GM18507 (cell line): ENCODE measurements at regions not wholly inside any gene's neighbourhood (a gene's known extent, or its start where the extent isn't known, plus 50 kb on each side); places are given as distances from the start of the nearest gene placed in this dataset.
"Not testable (repeated sequence)": the region's sequence is repeated elsewhere in the genome, so short reads cannot be mapped to it uniquely, and the experiment has no call there.

Source experiments
- DNase-seq: peaks from one replicate; pipeline ENCODE4 v3.0.0; 2011; ENCODE audit warnings: low read depth; ENCODE audit not compliant: insufficient read length; ENCODE audit errors: extremely low spot score
- FAIRE-seq: peaks from 2 replicates; lab custom pipeline; 2011; peaks lifted over from hg19 to GRCh38; lab: Jason Lieb, UNC

- FAIRE-seq, DNase-seq: not testable (repeated sequence)
Measured at GRCh38 chr5:34096033-34096432, 53.0 kb upstream of the C1QTNF3 start.

DNA sequence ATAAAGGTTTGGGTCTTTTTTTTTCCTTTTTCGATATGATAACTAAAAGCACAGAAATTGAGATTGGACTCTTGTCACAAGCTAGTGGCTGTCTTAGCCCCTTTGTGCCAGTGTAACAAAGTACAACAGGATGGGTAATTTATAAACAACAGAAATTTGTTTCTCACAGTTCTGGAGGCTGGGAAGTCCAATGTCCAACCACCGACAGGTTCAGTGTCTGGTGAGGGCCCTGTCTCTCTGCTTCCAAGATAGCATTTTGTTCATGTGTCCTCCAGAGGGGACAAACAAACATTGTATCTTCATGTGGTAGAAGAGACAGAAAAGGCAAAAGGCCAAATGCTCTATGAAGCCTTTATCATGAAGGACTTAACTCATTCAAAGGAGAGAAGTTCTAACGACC lies 56.9 kb upstream of the C1QTNF3 start:
- FAIRE-seq = peak; percentile 9
- not testable (repeated sequence) for DNase-seq

DNA sequence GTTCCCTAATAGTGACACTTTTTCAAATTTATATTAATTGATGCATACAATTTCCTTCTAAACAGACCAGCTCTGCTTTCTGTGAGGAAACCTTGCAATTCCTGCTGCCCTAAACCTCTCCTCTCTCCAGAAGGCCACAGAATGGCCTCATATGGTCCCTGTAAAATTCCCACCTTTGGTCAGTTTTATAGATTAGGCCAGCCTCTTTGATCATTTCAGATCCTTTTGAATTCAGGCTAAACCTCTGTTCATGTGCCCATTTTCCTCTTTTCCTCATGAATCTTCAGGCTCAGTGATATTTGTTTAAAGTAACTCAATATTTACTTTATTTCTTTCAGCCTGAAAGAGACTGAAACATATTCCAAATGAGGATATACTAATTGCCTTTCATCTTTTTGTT lies 58.6 kb upstream of the C1QTNF3 start:
- not testable (repeated sequence) for FAIRE-seq, DNase-seq

DNA sequence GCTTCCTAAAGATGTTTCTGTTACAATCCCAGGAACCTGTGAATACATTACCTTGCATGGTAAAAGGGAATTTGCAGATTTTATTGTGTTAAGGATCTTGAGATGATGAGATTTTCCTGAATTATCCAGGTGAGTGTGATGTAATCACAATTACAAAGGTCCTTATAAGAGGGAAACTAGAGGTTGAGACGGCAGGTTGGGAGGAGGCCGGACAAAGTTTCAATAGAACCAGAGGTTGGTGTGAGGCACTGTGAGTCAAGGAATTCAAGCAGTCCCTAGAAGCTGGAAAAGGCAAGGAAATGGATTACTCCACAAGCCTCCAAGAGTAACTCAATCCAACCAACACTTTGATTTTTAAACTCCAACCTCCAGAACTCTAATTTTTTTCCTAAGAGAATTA lies 65.9 kb upstream of the C1QTNF3 start:
- peak; percentile 24 for FAIRE-seq
- not testable (repeated sequence) for DNase-seq

GRCh38 chr5:34124280-34124679 lies 81.3 kb upstream of the C1QTNF3 start:
- DNase-seq, FAIRE-seq: not testable (repeated sequence)

GRCh38 chr5:34125354-34125753 lies 82.3 kb upstream of the C1QTNF3 start:
- not testable (repeated sequence) for DNase-seq
- FAIRE-seq = peak; percentile 66

- not testable (repeated sequence) for DNase-seq, FAIRE-seq
Measured at GRCh38 chr5:34126741-34127140, 83.7 kb upstream of the C1QTNF3 start.

DNA sequence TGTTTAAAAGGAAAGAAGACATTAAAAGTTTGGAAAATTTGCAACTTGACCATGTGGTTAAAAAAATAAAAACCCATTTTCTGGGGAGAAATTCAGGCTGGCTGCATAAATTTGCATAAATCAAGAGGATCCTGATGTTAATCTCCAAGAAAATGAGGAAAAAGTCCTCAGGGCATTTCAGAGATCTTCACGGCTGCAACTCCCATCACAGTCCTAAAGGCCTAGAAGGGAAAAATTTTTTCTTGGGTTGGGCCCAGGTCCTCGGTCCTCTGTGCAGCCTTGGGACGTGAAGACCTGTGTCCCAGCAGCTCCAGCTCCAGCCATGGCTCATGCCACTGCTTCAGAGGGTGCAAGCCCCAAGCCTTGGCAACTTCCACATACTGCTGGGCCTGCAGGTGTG lies 84.8 kb upstream of the C1QTNF3 start:
- FAIRE-seq = not testable (repeated sequence)

GRCh38 chr5:34128890-34129289 lies 85.9 kb upstream of the C1QTNF3 start:
- not testable (repeated sequence) for DNase-seq, FAIRE-seq

More for the DNA sequence above, 84.8 kb upstream of the C1QTNF3 start:
- DNase-seq = not testable (repeated sequence)

DNA sequence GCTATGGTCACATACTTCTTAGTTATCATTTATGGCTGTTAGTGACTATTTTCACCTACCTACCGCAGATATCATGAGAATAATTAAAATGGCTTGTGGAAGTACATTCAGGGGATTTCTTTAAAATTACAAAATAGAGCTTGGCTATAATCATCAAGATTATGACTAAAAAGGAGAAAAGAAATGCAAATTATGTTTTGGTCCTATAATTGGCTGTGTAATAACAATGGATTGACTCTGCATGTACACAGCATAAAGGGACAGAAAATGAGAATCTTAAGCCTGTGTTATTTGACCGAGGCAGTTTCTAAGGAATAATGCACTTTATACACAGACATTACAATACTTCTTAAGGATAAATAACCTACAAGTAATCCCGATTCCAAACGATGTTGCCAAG lies 112.0 kb upstream of the C1QTNF3 start:
- FAIRE-seq, DNase-seq: not testable (repeated sequence)

DNA sequence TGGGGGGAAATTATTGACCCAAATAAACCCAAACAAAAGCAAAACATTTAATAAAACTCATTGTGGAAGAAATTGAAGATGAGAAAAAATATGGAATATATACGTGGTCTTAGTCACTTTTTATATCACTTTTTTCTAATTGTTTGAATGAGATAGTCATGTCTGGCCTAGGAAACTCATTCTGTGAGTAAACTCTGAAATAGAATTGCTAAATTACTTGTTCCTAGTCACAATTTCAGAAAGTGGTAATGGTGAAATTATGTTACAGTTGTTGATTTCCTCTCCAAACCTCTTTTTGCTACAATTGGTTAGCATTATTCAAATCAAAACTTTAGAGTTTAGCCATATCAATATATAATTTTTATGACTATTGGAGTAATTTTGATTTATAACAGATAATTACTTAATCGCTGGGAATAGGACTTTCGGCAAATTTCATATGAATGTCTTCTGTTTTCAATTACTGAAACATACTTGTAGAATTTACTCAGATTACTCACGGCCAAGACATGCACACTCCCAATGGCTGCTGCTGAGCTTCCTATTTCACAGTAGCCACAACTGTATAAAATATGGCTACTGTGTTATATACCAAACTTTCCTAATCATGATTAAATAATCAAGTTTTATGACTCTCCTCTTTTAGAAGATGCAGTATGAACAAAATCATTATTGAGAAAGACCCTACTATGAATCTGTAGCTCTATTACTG lies 113.8 kb upstream of the C1QTNF3 start:
- not testable (repeated sequence) for DNase-seq, FAIRE-seq

GRCh38 chr5:34160904-34161303 lies 117.9 kb upstream of the C1QTNF3 start:
- DNase-seq, FAIRE-seq: not testable (repeated sequence)

GRCh38 chr5:34171398-34171797 lies 128.4 kb upstream of the C1QTNF3 start:
- not testable (repeated sequence) for DNase-seq, FAIRE-seq

- DNase-seq, FAIRE-seq: not testable (repeated sequence)
Measured at GRCh38 chr5:34179453-34180190, 136.6 kb upstream of the C1QTNF3 start.

DNA sequence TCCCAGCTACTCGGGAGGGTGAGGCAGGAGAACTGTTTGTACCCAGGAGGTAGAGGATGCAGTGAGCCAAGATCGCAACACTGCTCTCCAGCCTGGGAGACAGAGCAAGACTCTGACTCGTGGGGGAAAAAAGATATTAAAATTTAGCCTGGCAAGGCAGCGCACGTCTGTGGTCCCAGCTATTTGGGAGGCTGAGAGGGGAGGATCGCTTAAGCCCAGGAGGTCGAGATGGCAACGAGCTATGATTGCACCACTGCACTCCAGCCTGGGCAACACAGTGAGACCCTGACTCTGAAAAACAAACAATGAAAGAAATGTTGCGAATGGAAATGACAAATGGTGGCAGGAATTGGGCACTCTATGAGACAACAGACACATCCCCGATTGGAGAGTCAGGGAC lies 137.2 kb upstream of the C1QTNF3 start:
- not testable (repeated sequence) for FAIRE-seq, DNase-seq

GRCh38 chr5:34180940-34181614 lies 138.1 kb upstream of the C1QTNF3 start:
- FAIRE-seq, DNase-seq: not testable (repeated sequence)

DNA sequence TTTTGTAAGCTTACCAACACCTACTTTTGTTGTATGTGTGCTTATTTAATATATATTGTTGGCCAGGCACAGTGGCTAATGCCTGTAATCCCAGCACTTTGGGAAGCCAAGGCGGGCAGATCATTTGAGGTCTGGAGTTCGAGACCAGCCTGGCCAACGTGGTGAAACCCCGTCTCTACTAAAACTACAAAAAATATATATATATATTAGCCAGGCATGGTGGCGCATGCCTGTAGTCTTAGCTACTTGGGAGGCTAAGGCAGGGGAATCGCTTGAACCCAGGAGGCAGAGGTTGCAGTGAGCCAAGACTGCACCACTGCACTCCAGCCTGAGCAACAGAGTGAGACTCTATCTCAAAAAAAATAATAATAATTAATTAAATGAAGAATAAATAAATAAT lies 142.0 kb upstream of the C1QTNF3 start:
- not testable (repeated sequence) for DNase-seq, FAIRE-seq

DNA sequence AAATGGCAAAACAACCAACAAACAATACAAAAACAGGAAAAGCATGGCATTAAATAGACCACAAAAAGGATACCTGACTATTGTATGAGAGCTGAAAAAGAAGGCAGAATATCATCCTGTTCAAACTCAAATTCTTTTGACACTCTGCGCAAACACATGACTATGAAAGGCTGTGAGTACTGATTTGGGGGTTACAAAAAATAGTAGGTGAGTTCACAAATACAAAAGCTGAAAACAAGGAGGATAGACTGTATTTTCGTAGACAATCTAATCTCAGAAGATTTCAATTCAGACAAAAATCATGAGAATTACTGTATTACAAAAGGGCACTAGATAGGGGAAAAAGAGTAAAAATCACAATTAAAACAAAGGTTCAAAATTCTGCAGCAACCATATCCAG lies 142.6 kb upstream of the C1QTNF3 start:
- not testable (repeated sequence) for DNase-seq, FAIRE-seq

DNA sequence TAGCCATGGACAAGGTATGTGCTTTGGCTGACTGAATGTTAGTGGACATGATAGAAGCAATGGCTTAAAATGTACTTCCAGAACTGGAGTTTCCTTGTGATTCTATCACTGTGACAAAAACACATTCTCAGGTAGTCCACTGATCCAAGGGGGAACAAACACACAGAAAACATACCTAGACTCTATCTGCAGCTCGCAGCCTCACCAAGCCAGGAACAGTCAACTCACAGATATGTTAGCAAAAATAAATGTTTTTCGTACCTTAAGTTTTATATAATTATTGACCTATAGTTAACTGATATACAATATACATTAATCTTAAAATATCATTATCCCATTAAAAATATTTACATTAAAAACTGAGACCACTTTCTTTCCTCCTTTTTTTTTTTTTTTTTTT lies 143.1 kb upstream of the C1QTNF3 start:
- not testable (repeated sequence) for FAIRE-seq, DNase-seq

DNA sequence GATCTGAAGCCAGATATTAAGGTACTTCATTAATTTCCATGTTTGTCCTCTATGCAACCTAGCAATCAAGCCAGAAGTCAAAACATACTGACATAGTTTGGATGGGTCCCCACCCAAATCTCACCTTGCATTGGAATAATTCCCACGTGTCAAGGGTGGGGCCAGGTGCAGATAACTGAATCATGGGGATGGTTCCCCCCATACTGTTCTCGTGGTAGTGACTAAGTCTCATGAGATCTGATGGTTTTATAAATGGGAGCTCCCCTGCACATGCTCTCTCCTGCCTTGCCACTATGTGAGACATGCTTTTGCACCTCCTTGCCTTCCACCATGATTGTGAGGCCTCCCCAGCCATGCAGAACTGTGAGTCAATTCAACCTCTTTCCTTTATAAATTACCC lies 143.9 kb upstream of the C1QTNF3 start:
- DNase-seq, FAIRE-seq: not testable (repeated sequence)
